K562 (cell line): ENCODE measurements at regions not wholly inside any gene's neighbourhood (a gene's known extent, or its start where the extent isn't known, plus 50 kb on each side); places are given as distances from the start of the nearest gene placed in this dataset.

Source experiments
- ATAC-seq: fragments of 200-7000 bp; cut with Tn5 transposase; 3 replicates; pipeline ENCODE4 v1.9.1; 2020; ENCODE audit warnings: moderate library complexity
- BruUV-seq: library from RNA; stranded (reverse); fragments of 400-500 nt; replicated peaks from 2 replicates; lab custom pipeline; 2021; lab: Mats Ljungman, UMichigan
- CTCF ChIA-PET: fragments of 300-600 bp; formaldehyde crosslinking; extraction: SDS; loops from one replicate; lab custom pipeline; 2021; ENCODE audit warnings: low intra/inter-chr PET ratio; lab: Yijun Ruan, JAX
- POLR2A ChIA-PET: fragments of 300-600, 350-650 bp; sonication (Branson Sonifier 250); formaldehyde crosslinking; extraction: SDS; loops from one replicate; lab custom pipeline; 2021; ENCODE audit warnings: antibody characterized with exemption, inconsistent platforms; lab: Yijun Ruan, JAX
- DNase-seq, 4 experiments: peaks; one replicate each; pipeline versions ENCODE4 v3.0.0 to v3.0.0-alpha.2; 2011 to 2018; ENCODE audit warnings: low spot score in 3 of 4, mixed read lengths in 3 of 4; ENCODE audit errors: extremely low read depth in 1 of 4
- FAIRE-seq: peaks from 2 replicates; lab custom pipeline; 2011; peaks lifted over from hg19 to GRCh38; lab: Jason Lieb, UNC
- H2AFZ ChIP-seq: 2 replicates; pipeline ENCODE4 v1.6.0; 2011; ENCODE audit warnings: low read depth, low read length, control low read depth, inconsistent platforms
- H3K27ac ChIP-seq: fragments of 200-600 bp; 3 replicates; pipeline ENCODE4 v1.8.0; 2011; ENCODE audit warnings: low read depth, mild to moderate bottlenecking, control low read depth, inconsistent platforms, low read length, moderate library complexity, mixed read lengths; ENCODE audit errors: extremely low read depth
- H3K27me3 ChIP-seq, 2 experiments: fragments of 300-600 bp in 1 of 2; 2 replicates in 1 of 2; 3 replicates in 1 of 2; pipeline versions ENCODE4 v1.6.0 to v1.8.0; 2011; ENCODE audit warnings: inconsistent platforms in 2 of 2, low read length in 2 of 2, mild to moderate bottlenecking in 1 of 2, mixed read lengths in 1 of 2, moderate library complexity in 1 of 2; ENCODE audit not compliant: control insufficient read depth in 2 of 2, insufficient read depth in 2 of 2
- H3K36me3 ChIP-seq: fragments of 300-600 bp; 3 replicates; pipeline ENCODE4 v1.8.0; 2011; ENCODE audit warnings: mild to moderate bottlenecking, low read length, inconsistent platforms; ENCODE audit not compliant: control insufficient read depth, insufficient read depth
- H3K4me1 ChIP-seq, 2 experiments: fragments of 200-600 bp in 1 of 2; replicated peaks in 1 of 2; 2 replicates in 1 of 2; 3 replicates in 1 of 2; pipeline versions ENCODE4 v1.5.1 to v1.8.0; 2011; ENCODE audit warnings: inconsistent platforms in 2 of 2, low read length in 2 of 2, mild to moderate bottlenecking in 1 of 2, mixed read lengths in 1 of 2, moderate library complexity in 1 of 2; ENCODE audit not compliant: control insufficient read depth in 2 of 2, insufficient read depth in 2 of 2
- H3K4me2 ChIP-seq: 2 replicates; pipeline ENCODE4 v1.6.1; 2011; ENCODE audit warnings: low read length, control low read depth, inconsistent platforms, mixed read lengths; ENCODE audit not compliant: insufficient read depth
- H3K4me3 ChIP-seq: fragments of 200-600 bp; sonication (generic), shearing (Covaris generic); 2 replicates; pipeline ENCODE4 v1.5.1; 2016; ENCODE audit warnings: control low read depth, inconsistent platforms
- H3K79me2 ChIP-seq: fragments of 200-600 bp; 3 replicates; pipeline ENCODE4 v1.8.0; 2011; ENCODE audit warnings: low read length, inconsistent platforms; ENCODE audit not compliant: control insufficient read depth, insufficient read depth
- H3K9ac ChIP-seq, 2 experiments: 2 replicates each; pipeline versions ENCODE4 v1.6.0 to v1.6.1; 2011; ENCODE audit warnings: low read depth in 2 of 2, low read length in 2 of 2, control low read depth in 1 of 2, inconsistent platforms in 1 of 2, mild to moderate bottlenecking in 1 of 2, mixed read lengths in 1 of 2; ENCODE audit not compliant: insufficient read depth in 1 of 2
- H3K9me1 ChIP-seq: one replicate; pipeline ENCODE4 v1.6.0; 2011; ENCODE audit warnings: inconsistent platforms, mild to moderate bottlenecking, low read length, moderate library complexity; ENCODE audit not compliant: control insufficient read depth, insufficient read depth
- H3K9me3 ChIP-seq: replicated peaks from 2 replicates; pipeline ENCODE4 v1.5.1; 2011; ENCODE audit warnings: low read depth, low read length, inconsistent platforms; ENCODE audit not compliant: control insufficient read depth, insufficient read depth
- H4K20me1 ChIP-seq: replicated peaks from 2 replicates; pipeline ENCODE4 v1.6.1; 2011; ENCODE audit warnings: low read length, inconsistent platforms, mixed read lengths; ENCODE audit not compliant: control insufficient read depth, insufficient read depth
- CBFA2T3 ChIP-seq: fragments of 450-650 bp; IDR thresholded peaks from 2 replicates; pipeline ENCODE4 v1.6.1; 2017
- FOXP1 ChIP-seq: sonication (generic); formaldehyde crosslinking; IDR thresholded peaks from 2 replicates; pipeline ENCODE4 v1.8.0; 2022; ENCODE audit warnings: mild to moderate bottlenecking, missing genetic modification reagents
- MAZ ChIP-seq, 2 experiments: fragments of 450-650 bp in 1 of 2; sonication (generic) in 1 of 2; formaldehyde crosslinking; IDR thresholded peaks in 1 of 2; conservative IDR thresholded peaks in 1 of 2; 2 replicates each; pipeline versions ENCODE4 v1.4.0 to v1.5.0; 2020; ENCODE audit warnings: mild to moderate bottlenecking in 1 of 2, missing genetic modification reagents in 1 of 2
- SETDB1 ChIP-seq: IDR thresholded peaks from one replicate; pipeline ENCODE4 v1.6.1; 2012; ENCODE audit warnings: low read length, control low read depth, inconsistent platforms
- U2AF1 ChIP-seq: fragments of 200-400 bp; formaldehyde crosslinking; optimal IDR thresholded peaks from 2 replicates; pipeline ENCODE3; 2017; ENCODE audit warnings: mild to moderate bottlenecking, low read depth, low read length, moderate library complexity
- ZBTB7A ChIP-seq: IDR thresholded peaks from 2 replicates; pipeline ENCODE4 v1.6.1; 2011; ENCODE audit warnings: low read depth, mild to moderate bottlenecking, low read length, moderate library complexity, borderline replicate concordance; ENCODE audit not compliant: control insufficient read depth
- ZNF445 ChIP-seq: fragments of 250-450 bp; sonication (Bioruptor Pico); IDR thresholded peaks from 2 replicates; pipeline ENCODE4 v1.4.0; 2020; ENCODE audit warnings: low read depth, mild to moderate bottlenecking, moderate library complexity
- ZNF778 ChIP-seq: fragments of 450-650 bp; formaldehyde crosslinking; IDR thresholded peaks from 2 replicates; pipeline ENCODE4 v1.4.0; 2020; ENCODE audit warnings: mild to moderate bottlenecking, moderate library complexity
- WGBS: fragments of 100-300 bp; shearing (Covaris generic); methylation state at CpG from one replicate; pipeline ENCODE4 v1.1.6; 2016; ENCODE audit warnings: low coverage, mixed read lengths; ENCODE audit not compliant: insufficient coverage; ENCODE audit errors: missing lambda C conversion rate; 5-methylcytosine and 5-hydroxymethylcytosine counted together
- in situ Hi-C: fragments of 300-500 bp; cut with MboI; formaldehyde crosslinking; loops from 4 replicates; pipeline ENCODE4 v1.15.0; 2018; ENCODE audit warnings: inconsistent platforms, mixed read lengths
- intact Hi-C: fragments of 100-400 bp; cut with micrococcal nuclease; formaldehyde crosslinking; loops from 2 replicates; pipeline ENCODE4 v1.14.2; 2022
- TF ChIP-seq, protein P1 (sequence below): fragments of 450-650 bp; IDR thresholded peaks from one replicate; pipeline ENCODE4 v1.6.1; 2018; ENCODE audit warnings: mild to moderate bottlenecking, moderate library complexity; ENCODE audit not compliant: partially characterized antibody
- TF ChIP-seq, protein P2 (sequence below): sonication (generic); formaldehyde crosslinking; IDR thresholded peaks from 2 replicates; pipeline ENCODE4 v1.8.0; 2022; ENCODE audit warnings: mild to moderate bottlenecking, missing genetic modification reagents

DNA sequence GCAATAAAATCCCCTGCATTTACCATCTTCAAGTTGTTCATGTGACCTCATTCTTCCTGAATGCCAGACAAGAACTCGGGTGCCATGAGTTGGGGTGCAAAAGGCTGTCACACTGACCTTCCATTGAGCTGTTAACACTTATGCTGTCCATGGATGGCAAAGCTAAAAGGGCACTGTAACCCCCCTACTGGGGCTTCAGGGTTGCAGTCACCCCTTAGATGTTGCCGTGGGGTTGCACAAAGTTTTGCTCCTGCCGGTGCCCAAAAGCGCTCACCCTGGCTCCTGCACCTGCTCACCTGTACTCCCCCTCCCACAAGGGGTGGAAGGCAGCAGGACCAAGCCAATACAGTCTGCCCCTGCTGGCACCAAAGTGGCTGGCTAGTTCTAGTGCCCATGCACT lies 208.2 kb downstream of the RHOU start:
- WGBS = 0% methylated on average over 4 of the region's 4 CpGs
- no peaks in the 10 kb centered on the region for H3K36me3 ChIP-seq
- TF ChIP-seq, protein P1, sequence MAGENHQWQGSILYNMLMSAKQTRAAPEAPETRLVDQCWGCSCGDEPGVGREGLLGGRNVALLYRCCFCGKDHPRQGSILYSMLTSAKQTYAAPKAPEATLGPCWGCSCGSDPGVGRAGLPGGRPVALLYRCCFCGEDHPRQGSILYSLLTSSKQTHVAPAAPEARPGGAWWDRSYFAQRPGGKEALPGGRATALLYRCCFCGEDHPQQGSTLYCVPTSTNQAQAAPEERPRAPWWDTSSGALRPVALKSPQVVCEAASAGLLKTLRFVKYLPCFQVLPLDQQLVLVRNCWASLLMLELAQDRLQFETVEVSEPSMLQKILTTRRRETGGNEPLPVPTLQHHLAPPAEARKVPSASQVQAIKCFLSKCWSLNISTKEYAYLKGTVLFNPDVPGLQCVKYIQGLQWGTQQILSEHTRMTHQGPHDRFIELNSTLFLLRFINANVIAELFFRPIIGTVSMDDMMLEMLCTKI = no peak
- TF ChIP-seq CBFA2T3 (no peak), FOXP1 (CRISPR knock-in tag) (no peak), MAZ (CRISPR knock-in tag; conservative IDR thresholded peaks at IDR 0.05 in 1 of 2, IDR thresholded peaks at IDR 0.05 in 1 of 2) (no peak), ZBTB7A (no peak), ZNF445 (no peak), ZNF778 (CRISPR knock-in tag) (no peak), U2AF1 (no peak), SETDB1 (no peak)
- TF ChIP-seq, protein P2, sequence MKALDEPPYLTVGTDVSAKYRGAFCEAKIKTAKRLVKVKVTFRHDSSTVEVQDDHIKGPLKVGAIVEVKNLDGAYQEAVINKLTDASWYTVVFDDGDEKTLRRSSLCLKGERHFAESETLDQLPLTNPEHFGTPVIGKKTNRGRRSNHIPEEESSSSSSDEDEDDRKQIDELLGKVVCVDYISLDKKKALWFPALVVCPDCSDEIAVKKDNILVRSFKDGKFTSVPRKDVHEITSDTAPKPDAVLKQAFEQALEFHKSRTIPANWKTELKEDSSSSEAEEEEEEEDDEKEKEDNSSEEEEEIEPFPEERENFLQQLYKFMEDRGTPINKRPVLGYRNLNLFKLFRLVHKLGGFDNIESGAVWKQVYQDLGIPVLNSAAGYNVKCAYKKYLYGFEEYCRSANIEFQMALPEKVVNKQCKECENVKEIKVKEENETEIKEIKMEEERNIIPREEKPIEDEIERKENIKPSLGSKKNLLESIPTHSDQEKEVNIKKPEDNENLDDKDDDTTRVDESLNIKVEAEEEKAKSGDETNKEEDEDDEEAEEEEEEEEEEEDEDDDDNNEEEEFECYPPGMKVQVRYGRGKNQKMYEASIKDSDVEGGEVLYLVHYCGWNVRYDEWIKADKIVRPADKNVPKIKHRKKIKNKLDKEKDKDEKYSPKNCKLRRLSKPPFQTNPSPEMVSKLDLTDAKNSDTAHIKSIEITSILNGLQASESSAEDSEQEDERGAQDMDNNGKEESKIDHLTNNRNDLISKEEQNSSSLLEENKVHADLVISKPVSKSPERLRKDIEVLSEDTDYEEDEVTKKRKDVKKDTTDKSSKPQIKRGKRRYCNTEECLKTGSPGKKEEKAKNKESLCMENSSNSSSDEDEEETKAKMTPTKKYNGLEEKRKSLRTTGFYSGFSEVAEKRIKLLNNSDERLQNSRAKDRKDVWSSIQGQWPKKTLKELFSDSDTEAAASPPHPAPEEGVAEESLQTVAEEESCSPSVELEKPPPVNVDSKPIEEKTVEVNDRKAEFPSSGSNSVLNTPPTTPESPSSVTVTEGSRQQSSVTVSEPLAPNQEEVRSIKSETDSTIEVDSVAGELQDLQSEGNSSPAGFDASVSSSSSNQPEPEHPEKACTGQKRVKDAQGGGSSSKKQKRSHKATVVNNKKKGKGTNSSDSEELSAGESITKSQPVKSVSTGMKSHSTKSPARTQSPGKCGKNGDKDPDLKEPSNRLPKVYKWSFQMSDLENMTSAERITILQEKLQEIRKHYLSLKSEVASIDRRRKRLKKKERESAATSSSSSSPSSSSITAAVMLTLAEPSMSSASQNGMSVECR (CRISPR knock-in tag) = no peak
- ATAC-seq = no peak
- in situ Hi-C loops = no loop called here
- no peaks in the 10 kb centered on the region for H3K79me2 ChIP-seq
- no peaks in the 10 kb centered on the region for H3K9me3 ChIP-seq
- DNase-seq = no peak
- H3K9me1 ChIP-seq = no peaks in the 10 kb centered on the region
- no peaks in the 10 kb centered on the region for H3K4me1 ChIP-seq
- no peak overlapping the region for H3K9ac ChIP-seq
- H4K20me1 ChIP-seq = peaks cover 10% of the 10 kb centered on the region
- H3K4me3 ChIP-seq = no peak overlapping the region
- H2AFZ ChIP-seq = no peak overlapping the region
- BruUV-seq = no TSS peak
- no peak overlapping the region for H3K27ac ChIP-seq
- no peak overlapping the region for H3K4me2 ChIP-seq
- FAIRE-seq = no peak
- ChIA-PET CTCF (no interaction called here), POLR2A (interaction anchor here (0.8 kb wide), 1 partner anchor 42 kb away, joined by 4 read pairs; no protein-coding TSS in a partner anchor)
- intact Hi-C loops = no loop called here
- peaks cover 6 to 28% of the 10 kb centered on the region in 2 experiments; a peak in 4 of 5 replicates for H3K27me3 ChIP-seq
